Neural progenitor cell (in vitro differentiated cells): ENCODE measurements at regions not wholly inside any gene's neighbourhood (a gene's known extent, or its start where the extent isn't known, plus 50 kb on each side); places are given as distances from the start of the nearest gene placed in this dataset.

Experiments
- DNase-seq: peaks from one replicate; pipeline ENCODE4 v3.0.0-alpha.2; 2016; ENCODE audit warnings: low spot score
- H2AFZ ChIP-seq: fragments of 200-600 bp; sonication (generic); replicated peaks from 2 replicates; pipeline ENCODE4 v1.6.1; 2016; ENCODE audit warnings: antibody characterized with exemption
- H3F3A ChIP-seq: fragments of 200-600 bp; sonication (generic); 2 replicates; pipeline ENCODE4 v1.6.1; 2016; ENCODE audit warnings: antibody characterized with exemption, low read depth
- H3K27ac ChIP-seq: fragments of 200-600 bp; sonication (generic); 2 replicates; pipeline ENCODE4 v1.5.1; 2016; ENCODE audit warnings: mild to moderate bottlenecking
- H3K27me3 ChIP-seq: fragments of 200-600 bp; sonication (generic); 2 replicates; pipeline ENCODE4 v1.6.1; 2016; ENCODE audit warnings: mild to moderate bottlenecking, moderate library complexity
- H3K36me3 ChIP-seq: fragments of 200-600 bp; sonication (generic); 2 replicates; pipeline ENCODE4 v1.5.1; 2016
- H3K4me1 ChIP-seq: fragments of 200-600 bp; sonication (generic); 2 replicates; pipeline ENCODE4 v1.6.1; 2016; ENCODE audit warnings: mixed run types
- H3K4me2 ChIP-seq: fragments of 200-600 bp; sonication (generic); 2 replicates; pipeline ENCODE4 v1.6.1; 2016
- H3K4me3 ChIP-seq: fragments of 200-600 bp; sonication (generic); 2 replicates; pipeline ENCODE4 v1.5.1; 2016
- H3K79me2 ChIP-seq: fragments of 200-600 bp; sonication (generic); 2 replicates; pipeline ENCODE4 v1.6.1; 2016; ENCODE audit warnings: low read depth
- H3K9ac ChIP-seq: fragments of 200-600 bp; sonication (generic); 2 replicates; pipeline ENCODE4 v1.6.1; 2016
- H3K9me3 ChIP-seq: fragments of 200-600 bp; sonication (generic); 2 replicates; pipeline ENCODE4 v1.5.1; 2016; ENCODE audit warnings: low read depth
- H4K20me1 ChIP-seq: fragments of 200-600 bp; sonication (generic); 2 replicates; pipeline ENCODE4 v1.6.1; 2016; ENCODE audit warnings: low read depth
- H3K27ac Mint-ChIP-seq: 3 replicates; pipeline ENCODE4 v1.8.0; 2021; ENCODE audit warnings: mixed read lengths
- H3K27me3 Mint-ChIP-seq: 2 replicates; pipeline ENCODE4 v1.8.0; 2022; ENCODE audit warnings: low read depth, mild to moderate bottlenecking, inconsistent platforms, moderate library complexity, mixed read lengths; ENCODE audit not compliant: insufficient read depth
- H3K36me3 Mint-ChIP-seq: 3 replicates; pipeline ENCODE4 v1.8.0; 2021; ENCODE audit warnings: mixed read lengths
- H3K4me1 Mint-ChIP-seq: 3 replicates; pipeline ENCODE4 v1.8.0; 2021; ENCODE audit warnings: mixed read lengths
- H3K4me3 Mint-ChIP-seq: 3 replicates; pipeline ENCODE4 v1.8.0; 2021; ENCODE audit warnings: mild to moderate bottlenecking, moderate library complexity, mixed read lengths
- H3K9me3 Mint-ChIP-seq: 3 replicates; pipeline ENCODE4 v1.8.0; 2020; ENCODE audit warnings: mixed read lengths
- CTCF ChIP-seq: fragments of 200-600 bp; sonication (generic); IDR thresholded peaks from 2 replicates; pipeline ENCODE4 v1.5.1; 2017; ENCODE audit warnings: antibody characterized with exemption, mild to moderate bottlenecking
- EZH2 ChIP-seq: fragments of 200-600 bp; sonication (generic); IDR thresholded peaks from 2 replicates; pipeline ENCODE4 v1.6.1; 2017; ENCODE audit warnings: antibody characterized with exemption, mild to moderate bottlenecking, moderate library complexity
- EZH2phosphoT487 ChIP-seq: fragments of 200-600 bp; sonication (generic); IDR thresholded peaks from 2 replicates; pipeline ENCODE4 v1.6.1; 2017; ENCODE audit warnings: antibody characterized with exemption

- H3K4me2 ChIP-seq: no peak overlapping the region
- H3K27ac ChIP-seq: no peak overlapping the region
- no peak for TF ChIP-seq EZH2
- no peak for TF ChIP-seq CTCF
- no peak for TF ChIP-seq EZH2phosphoT487
These were observed 1253.8 kb downstream of the C4orf33 start for GRCh38 chr4:130349745-130350144.

GRCh38 chr4:130356873-130357272 lies 1260.9 kb downstream of the C4orf33 start:
- H4K20me1 ChIP-seq: no peaks in the 10 kb centered on the region
- Mint-ChIP-seq H3K27me3 (no peaks in the 10 kb centered on the region), H3K9me3 (no peaks in the 10 kb centered on the region), H3K27ac (no peak overlapping the region), H3K4me3 (no peak overlapping the region), H3K4me1 (peaks cover 4% of the 10 kb centered on the region), H3K36me3 (no peaks in the 10 kb centered on the region)
- H3K27me3 ChIP-seq: no peaks in the 10 kb centered on the region
- H3K4me2 ChIP-seq: no peak overlapping the region
- no peak overlapping the region for H3K4me3 ChIP-seq
- no peak overlapping the region for H3K27ac ChIP-seq
- H3F3A ChIP-seq: no peaks in the 10 kb centered on the region
- no peaks in the 10 kb centered on the region for H3K9me3 ChIP-seq
- no peak overlapping the region for H2AFZ ChIP-seq
- H3K9ac ChIP-seq: no peak overlapping the region
- H3K4me1 ChIP-seq: no peaks in the 10 kb centered on the region
- H3K36me3 ChIP-seq: no peaks in the 10 kb centered on the region
- H3K79me2 ChIP-seq: no peaks in the 10 kb centered on the region
- DNase-seq: no peak
- no peak for TF ChIP-seq EZH2phosphoT487
- no peak for TF ChIP-seq EZH2
- no peak for TF ChIP-seq CTCF

More at GRCh38 chr4:130349745-130350144, 1253.8 kb downstream of the C4orf33 start:
- no peaks in the 10 kb centered on the region for H3K27me3 Mint-ChIP-seq
- H3K4me1 Mint-ChIP-seq: no peaks in the 10 kb centered on the region
- Histone ChIP-seq H2AFZ (no peak overlapping the region), H3F3A (no peaks in the 10 kb centered on the region), H3K4me3 (no peak overlapping the region), H4K20me1 (no peaks in the 10 kb centered on the region), H3K27me3 (no peaks in the 10 kb centered on the region), H3K9me3 (no peaks in the 10 kb centered on the region), H3K36me3 (no peaks in the 10 kb centered on the region), H3K9ac (no peak overlapping the region), H3K4me1 (no peaks in the 10 kb centered on the region), H3K79me2 (no peaks in the 10 kb centered on the region)
- H3K27ac Mint-ChIP-seq: no peak overlapping the region
- H3K36me3 Mint-ChIP-seq: no peaks in the 10 kb centered on the region
- no peaks in the 10 kb centered on the region for H3K9me3 Mint-ChIP-seq
- no peak overlapping the region for H3K4me3 Mint-ChIP-seq
- DNase-seq: no peak

- H3K27me3 ChIP-seq: no peaks in the 10 kb centered on the region
- no peak overlapping the region for H3K9ac ChIP-seq
- no peaks in the 10 kb centered on the region for H3K9me3 ChIP-seq
- H3K36me3 ChIP-seq: no peaks in the 10 kb centered on the region
- H3K4me3 Mint-ChIP-seq: no peak overlapping the region
- H3F3A ChIP-seq: no peaks in the 10 kb centered on the region
- H3K27ac Mint-ChIP-seq: no peak overlapping the region
- no peak overlapping the region for H3K4me2 ChIP-seq
- TF ChIP-seq EZH2: no peak
- TF ChIP-seq CTCF: peak; percentile 63
- no peaks in the 10 kb centered on the region for H4K20me1 ChIP-seq
- H3K4me1 Mint-ChIP-seq: peaks cover 4% of the 10 kb centered on the region
- H3K9me3 Mint-ChIP-seq: no peaks in the 10 kb centered on the region
- H3K36me3 Mint-ChIP-seq: no peaks in the 10 kb centered on the region
- H3K27me3 Mint-ChIP-seq: no peaks in the 10 kb centered on the region
- no peaks in the 10 kb centered on the region for H3K79me2 ChIP-seq
- no peak overlapping the region for H3K4me3 ChIP-seq
- peak overlapping the region; percentile 46 for H2AFZ ChIP-seq
- peak; percentile 24 for DNase-seq
- no peaks in the 10 kb centered on the region for H3K4me1 ChIP-seq
- no peak overlapping the region for H3K27ac ChIP-seq
These were observed 1263.6 kb downstream of the C4orf33 start for GRCh38 chr4:130359542-130359941.

GRCh38 chr4:130361616-130362015 lies 1265.7 kb downstream of the C4orf33 start:
- no peak for TF ChIP-seq EZH2phosphoT487
- no peak for TF ChIP-seq CTCF
- TF ChIP-seq EZH2: no peak
- H3K27ac Mint-ChIP-seq: no peak overlapping the region
- H3K36me3 Mint-ChIP-seq: no peaks in the 10 kb centered on the region
- Histone ChIP-seq H3K4me2 (no peak overlapping the region), H3K36me3 (no peaks in the 10 kb centered on the region), H3K9me3 (no peaks in the 10 kb centered on the region), H3K79me2 (no peaks in the 10 kb centered on the region), H3K4me1 (no peaks in the 10 kb centered on the region), H3K27ac (no peak overlapping the region), H4K20me1 (no peaks in the 10 kb centered on the region), H3K27me3 (no peaks in the 10 kb centered on the region), H3K9ac (no peak overlapping the region), H2AFZ (no peak overlapping the region), H3F3A (no peaks in the 10 kb centered on the region), H3K4me3 (no peak overlapping the region)
- H3K27me3 Mint-ChIP-seq: no peaks in the 10 kb centered on the region
- DNase-seq: no peak
- H3K9me3 Mint-ChIP-seq: no peaks in the 10 kb centered on the region
- peaks cover 3% of the 10 kb centered on the region for H3K4me1 Mint-ChIP-seq
- H3K4me3 Mint-ChIP-seq: no peak overlapping the region
